ENCODE measurements at regions not wholly inside any gene's neighbourhood (a gene's known extent, or its start where the extent isn't known, plus 50 kb on each side); places are given as distances from the start of the nearest gene placed in this dataset.
"Not testable (repeated sequence)": the region's sequence is repeated elsewhere in the genome, so short reads cannot be mapped to it uniquely, and the experiment has no call there.

GRCh38 chr1:47491341-47491753 is 53.5 kb downstream of the FOXD2 start:
- no peak for ATAC-seq

GRCh38 chr1:47495176-47495713 is 57.4 kb downstream of the FOXD2 start:
- DNase-seq (ENCODE audit: low spot score) (peak; percentile 8), ATAC-seq (no peak)

More at GRCh38 chr1:47491341-47491753, 53.5 kb downstream of the FOXD2 start:
- DNase-seq (ENCODE audit: low spot score), result peak; percentile 35

- peak; percentile 74 for ATAC-seq
- DNase-seq (ENCODE audit: low spot score), result no peak
These were observed 60.7 kb downstream of the FOXD2 start for GRCh38 chr1:47498551-47498950.

GRCh38 chr1:47501069-47501468 is 63.2 kb downstream of the FOXD2 start:
- no peak for ATAC-seq

GRCh38 chr1:47502746-47503370 is 65.0 kb downstream of the FOXD2 start:
- DNase-seq (ENCODE audit: low spot score) (no peak), ATAC-seq (no peak)

More at GRCh38 chr1:47501069-47501468, 63.2 kb downstream of the FOXD2 start:
- peak; percentile 11 for DNase-seq (ENCODE audit: low spot score)

GRCh38 chr1:47504840-47505239 is 67.0 kb downstream of the FOXD2 start:
- DNase-seq (ENCODE audit: low spot score); ATAC-seq: not testable (repeated sequence)

GRCh38 chr1:47505267-47505666 is 67.4 kb downstream of the FOXD2 start:
- DNase-seq (ENCODE audit: low spot score), result no peak
- ATAC-seq, result no peak

- DNase-seq (ENCODE audit: low spot score), result no peak
These were observed 68.2 kb downstream of the FOXD2 start for GRCh38 chr1:47506053-47506452.

GRCh38 chr1:47507144-47507543 is 69.3 kb downstream of the FOXD2 start:
- ATAC-seq, result no peak
- DNase-seq (ENCODE audit: low spot score), result peak; percentile 19

More at GRCh38 chr1:47506053-47506452, 68.2 kb downstream of the FOXD2 start:
- ATAC-seq, result no peak

- peak; percentile 84 for DNase-seq (ENCODE audit: low spot score)
- ATAC-seq, result peak; percentile 85
These were observed 70.2 kb downstream of the FOXD2 start for GRCh38 chr1:47507881-47508701.

GRCh38 chr1:47508702-47509431 is 71.0 kb downstream of the FOXD2 start:
- peak; percentile 44 for DNase-seq (ENCODE audit: low spot score)

GRCh38 chr1:47510282-47510811 is 72.5 kb downstream of the FOXD2 start:
- ATAC-seq (no peak), DNase-seq (ENCODE audit: low spot score) (peak; percentile 35)

More at GRCh38 chr1:47508702-47509431, 71.0 kb downstream of the FOXD2 start:
- ATAC-seq, result peak; percentile 64

GRCh38 chr1:47511825-47512224 is 74.0 kb downstream of the FOXD2 start:
- DNase-seq (ENCODE audit: low spot score), result no peak
- no peak for ATAC-seq

GRCh38 chr1:47513393-47513792 is 75.5 kb downstream of the FOXD2 start:
- DNase-seq (ENCODE audit: low spot score), result peak; percentile 55
- ATAC-seq, result peak; percentile 73

- DNase-seq (ENCODE audit: low spot score) (peak; percentile 4), ATAC-seq (no peak)
These were observed 76.4 kb downstream of the FOXD2 start for GRCh38 chr1:47514229-47514628.

- DNase-seq (ENCODE audit: low spot score) (peak; percentile 35), ATAC-seq (no peak)
These were observed 77.4 kb downstream of the FOXD2 start for GRCh38 chr1:47515164-47515789.

- ATAC-seq, result no peak
- DNase-seq (ENCODE audit: low spot score), result no peak
These were observed 80.1 kb downstream of the FOXD2 start for GRCh38 chr1:47517946-47518345.

GRCh38 chr1:47519491-47519890 is 81.6 kb downstream of the FOXD2 start:
- DNase-seq (ENCODE audit: low spot score) (no peak), ATAC-seq (no peak)

- ATAC-seq (no peak), DNase-seq (ENCODE audit: low spot score) (peak; percentile 30)
These were observed 82.1 kb downstream of the FOXD2 start for GRCh38 chr1:47519971-47520370.
